Heart right ventricle (tissue), 16 donors: ENCODE measurements at regions not wholly inside any gene's neighbourhood (a gene's known extent, or its start where the extent isn't known, plus 50 kb on each side); places are given as distances from the start of the nearest gene placed in this dataset.

ENCODE experiments used
- ATAC-seq, 8 donors: fragments of 200-7000 bp; cut with Tn5 transposase; one replicate each; pipeline ENCODE4 v1.9.1; 2020; ENCODE audit warnings: mild to moderate bottlenecking in 8 of 8, moderate library complexity in 8 of 8, moderate number of reproducible peaks in 1 of 8
- DNase-seq, 2 donors: peaks; one replicate each; pipeline ENCODE4 v3.0.0-alpha.2; 2020
- H3K27ac ChIP-seq, 10 donors: fragments of 200-600 bp; sonication (generic) in 2 of 10; one replicate each; pipeline versions ENCODE4 v1.5.0 to v1.8.0; 2020 to 2022; ENCODE audit warnings: mild to moderate bottlenecking in 3 of 10
- H3K27me3 ChIP-seq, 7 donors: fragments of 200-600 bp; one replicate each; pipeline ENCODE4 v1.8.0; 2021 to 2022; ENCODE audit warnings: mild to moderate bottlenecking in 2 of 7
- H3K36me3 ChIP-seq, 9 donors: fragments of 200-600 bp; sonication (generic) in 1 of 9; one replicate each; pipeline versions ENCODE4 v1.5.0 to v1.8.0; 2020 to 2022; ENCODE audit warnings: mild to moderate bottlenecking in 2 of 9
- H3K4me1 ChIP-seq, 9 donors: fragments of 200-600 bp; sonication (generic) in 1 of 9; one replicate each; pipeline versions ENCODE4 v1.5.0 to v1.8.0; 2020 to 2022; ENCODE audit warnings: mild to moderate bottlenecking in 4 of 9
- H3K4me3 ChIP-seq, 10 donors: fragments of 200-600 bp; sonication (generic) in 2 of 10; one replicate each; pipeline versions ENCODE4 v1.5.0 to v1.8.0; 2020 to 2022; ENCODE audit warnings: mild to moderate bottlenecking in 7 of 10, moderate library complexity in 2 of 10
- H3K9me3 ChIP-seq, 11 donors: fragments of 200-600 bp in 10 of 11; sonication (generic) in 2 of 11; one replicate each; pipeline versions ENCODE4 v1.5.0 to v1.8.0; 2013 to 2022; ENCODE audit warnings: mild to moderate bottlenecking in 2 of 11, control low read depth in 1 of 11, moderate library complexity in 1 of 11
- WGBS, 2 donors: extraction: QIAGEN DNeasy Blood & Tissue Kit; methylation state at CpG; one replicate each; pipeline ENCODE4 v1.1.7; 2013; ENCODE audit warnings: inconsistent platforms in 1 of 2; 5-methylcytosine and 5-hydroxymethylcytosine counted together
- intact Hi-C, 10 donors: fragments of 100-400 bp; cut with DNase I; formaldehyde crosslinking; loops; one replicate each; pipeline versions ENCODE4 v1.11.1 to v1.14.2; 2022
- TF ChIP-seq, protein P1 (sequence below), 9 donors: fragments of 200-600 bp; sonication (generic) in 2 of 9; IDR thresholded peaks; one replicate each; pipeline versions ENCODE4 v1.5.0 to v1.8.0; 2021 to 2022; ENCODE audit warnings: antibody characterized with exemption in 9 of 9, mild to moderate bottlenecking in 5 of 9, moderate library complexity in 1 of 9
- donor health status: Arrhythmogenic right ventricular cardiomyopathy.
- donor health status: ischemic (EF 13 %, LVEDD 7.1; RV severe dilation, severe dysfunction).
- donor health status: healthy with polysubstance abuse.
- donor health status: DM: no; HTN: yes; CAD: no.
- donor health status: DM: no; HTN: no; CAD: no.
- donor health status: ischemic (EF 25% LVEDD 6.9; RV normal size, moderate dysfunction).
- donor health status: ischemic (EF 25% LVEDD 5.7; RV mildly dilated, moderate dysfunction).
- donor health status: healthy.
- donor health status: DM: yes; HTN: yes; CAD: no.
- donor health status: Ischemic cardiomyopathy.
- donor health status: ischemic (EF 35%, LVEDD 5.7; RV mildly dilated, moderate dysfunction).
- donor health status: nonischemic (EF 11% LVEDD 7.7; RV severe dilation, severe dysfunction).
- donor health status: DM: yes; HTN: yes; CAD: no.
- donor health status: PGD.
- donor health status: ischemic (EF 29% LVEDD 5.4; RV normal size, mild dysfunction).
- donor health status: nonischemic (EF 23%, LVEDD 6.1; RV moderate dilation, normal function).

DNA sequence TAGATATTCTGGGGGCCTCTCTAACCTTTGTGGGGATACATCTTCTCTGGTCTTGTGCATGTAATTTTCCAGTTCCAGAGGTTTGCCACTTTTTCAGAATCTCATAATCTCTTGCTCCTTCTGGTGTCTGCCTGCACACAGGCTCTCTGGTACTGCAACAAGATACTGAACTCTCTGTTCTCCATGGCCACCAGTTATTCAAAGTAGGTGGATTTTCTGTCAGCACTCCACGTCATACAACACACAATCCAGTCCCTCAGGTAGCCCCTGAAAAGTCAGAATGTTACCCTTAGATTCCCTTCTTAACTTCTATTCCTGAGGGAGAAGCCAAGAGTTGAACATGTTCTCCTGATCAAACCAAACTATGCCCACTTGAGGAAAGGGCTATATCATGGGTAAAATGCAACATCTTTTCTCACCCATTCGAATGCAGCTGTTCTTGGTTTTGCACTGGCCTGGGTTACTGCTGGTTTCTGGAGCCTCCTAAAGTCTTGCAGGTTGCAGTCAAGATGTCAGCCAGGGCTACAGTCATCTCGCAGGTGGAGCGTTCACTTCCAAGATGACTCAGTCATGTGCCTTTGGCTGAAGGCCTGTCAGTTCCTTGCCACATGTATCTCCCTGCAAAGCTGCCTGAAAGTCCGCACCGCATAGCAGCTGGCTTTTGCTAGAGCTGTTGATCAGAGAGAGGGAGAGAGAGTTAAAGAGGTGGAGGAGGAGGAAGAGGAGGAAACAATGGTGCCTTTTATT, 57.7 kb upstream of the TUBA3C start:
- TF ChIP-seq, protein P1, sequence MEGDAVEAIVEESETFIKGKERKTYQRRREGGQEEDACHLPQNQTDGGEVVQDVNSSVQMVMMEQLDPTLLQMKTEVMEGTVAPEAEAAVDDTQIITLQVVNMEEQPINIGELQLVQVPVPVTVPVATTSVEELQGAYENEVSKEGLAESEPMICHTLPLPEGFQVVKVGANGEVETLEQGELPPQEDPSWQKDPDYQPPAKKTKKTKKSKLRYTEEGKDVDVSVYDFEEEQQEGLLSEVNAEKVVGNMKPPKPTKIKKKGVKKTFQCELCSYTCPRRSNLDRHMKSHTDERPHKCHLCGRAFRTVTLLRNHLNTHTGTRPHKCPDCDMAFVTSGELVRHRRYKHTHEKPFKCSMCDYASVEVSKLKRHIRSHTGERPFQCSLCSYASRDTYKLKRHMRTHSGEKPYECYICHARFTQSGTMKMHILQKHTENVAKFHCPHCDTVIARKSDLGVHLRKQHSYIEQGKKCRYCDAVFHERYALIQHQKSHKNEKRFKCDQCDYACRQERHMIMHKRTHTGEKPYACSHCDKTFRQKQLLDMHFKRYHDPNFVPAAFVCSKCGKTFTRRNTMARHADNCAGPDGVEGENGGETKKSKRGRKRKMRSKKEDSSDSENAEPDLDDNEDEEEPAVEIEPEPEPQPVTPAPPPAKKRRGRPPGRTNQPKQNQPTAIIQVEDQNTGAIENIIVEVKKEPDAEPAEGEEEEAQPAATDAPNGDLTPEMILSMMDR (IDR thresholded peaks at IDR 0.05), result no peak
- Histone ChIP-seq H3K27me3 (peaks cover 0 to 6% (median 0%) of the 10 kb centered on the region in 7 donors), H3K9me3 (no peaks in the 10 kb centered on the region), H3K4me3 (no peak overlapping the region), H3K4me1 (no peaks in the 10 kb centered on the region), H3K27ac (no peak overlapping the region), H3K36me3 (no peaks in the 10 kb centered on the region)
- DNase-seq (no peak), ATAC-seq (no peak)
- WGBS, 2 donors, result 58 to 59% methylated on average over 6 of the region's 6 CpGs
- intact Hi-C loops, result no loop called here
